GM10248 (cell line): ENCODE measurements at regions not wholly inside any gene's neighbourhood (a gene's known extent, or its start where the extent isn't known, plus 50 kb on each side); places are given as distances from the start of the nearest gene placed in this dataset.

Source experiments
- CTCF ChIA-PET: fragments of 300-600 bp; sonication (Branson Sonifier 250); formaldehyde crosslinking; extraction: SDS; loops from one replicate; lab custom pipeline; 2021; ENCODE audit warnings: antibody characterized with exemption; lab: Yijun Ruan, JAX
- POLR2A ChIA-PET: fragments of 350-650 bp; sonication (Branson Sonifier 250); formaldehyde crosslinking; extraction: SDS; loops from one replicate; lab custom pipeline; 2020; ENCODE audit warnings: antibody characterized with exemption; lab: Yijun Ruan, JAX
- DNase-seq: peaks from one replicate; pipeline ENCODE4 v3.0.0; 2012; ENCODE audit errors: extremely low spot score
- CTCF ChIP-seq: IDR thresholded peaks from 2 replicates; pipeline ENCODE4 v1.5.1; 2012; ENCODE audit warnings: mild to moderate bottlenecking, low read depth; ENCODE audit errors: extremely low read depth, missing control alignments, control extremely low read depth

DNA sequence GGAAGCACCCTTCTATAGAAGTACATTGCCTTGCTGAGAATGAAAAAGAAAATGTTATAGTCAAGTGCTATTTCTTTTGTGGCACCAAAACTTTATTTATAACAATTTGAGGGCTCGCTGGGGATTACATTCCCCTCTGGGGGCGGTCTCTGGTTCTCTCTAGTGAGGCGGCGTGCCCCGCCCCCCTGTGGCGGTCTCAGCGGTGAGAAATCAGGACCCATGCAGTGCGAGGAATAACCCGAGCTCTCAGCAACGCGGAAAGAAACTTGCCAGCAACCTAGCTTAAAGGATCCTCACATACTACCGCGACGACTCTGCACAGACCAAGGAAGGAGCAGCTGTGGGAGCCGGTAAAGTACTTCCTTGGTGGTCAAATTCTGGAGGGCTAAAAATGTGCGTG is 83.4 kb upstream of the SHISA3 start:
- POLR2A ChIA-PET: no interaction called here
- CTCF ChIA-PET: no interaction called here
- TF ChIP-seq CTCF: no peak
- no peak for DNase-seq

DNA sequence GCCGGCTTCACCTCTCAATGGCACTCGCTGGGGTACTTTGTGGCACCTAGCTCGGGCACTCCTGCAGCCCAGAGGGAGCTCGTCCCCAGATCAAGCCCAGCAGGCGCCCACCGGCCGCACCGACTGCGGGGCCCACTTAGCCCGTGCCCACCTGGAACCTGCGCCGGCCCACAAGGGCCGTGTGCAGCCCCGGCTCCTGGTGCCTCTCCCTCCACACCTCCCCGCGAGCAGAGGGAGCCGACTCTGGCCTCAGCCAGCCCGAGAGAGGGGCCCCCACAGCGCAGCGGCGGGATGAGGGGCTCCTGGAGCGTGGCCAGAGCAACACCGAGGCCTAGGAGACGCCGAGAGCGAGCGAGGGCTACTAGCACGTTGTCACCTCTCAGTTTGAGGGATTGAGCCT is 82.1 kb upstream of the SHISA3 start:
- ChIA-PET CTCF (interaction anchor here (1.3 kb wide), 1 partner anchor 34 kb away, joined by 4 read pairs; no protein-coding TSS in a partner anchor), POLR2A (no interaction called here)
- no peak for TF ChIP-seq CTCF
- no peak for DNase-seq

- DNase-seq: no peak
- ChIA-PET POLR2A (no interaction called here), CTCF (no interaction called here)
- TF ChIP-seq CTCF: no peak
Observed at GRCh38 chr4:42320822-42321388, 76.4 kb upstream of the SHISA3 start.

DNA sequence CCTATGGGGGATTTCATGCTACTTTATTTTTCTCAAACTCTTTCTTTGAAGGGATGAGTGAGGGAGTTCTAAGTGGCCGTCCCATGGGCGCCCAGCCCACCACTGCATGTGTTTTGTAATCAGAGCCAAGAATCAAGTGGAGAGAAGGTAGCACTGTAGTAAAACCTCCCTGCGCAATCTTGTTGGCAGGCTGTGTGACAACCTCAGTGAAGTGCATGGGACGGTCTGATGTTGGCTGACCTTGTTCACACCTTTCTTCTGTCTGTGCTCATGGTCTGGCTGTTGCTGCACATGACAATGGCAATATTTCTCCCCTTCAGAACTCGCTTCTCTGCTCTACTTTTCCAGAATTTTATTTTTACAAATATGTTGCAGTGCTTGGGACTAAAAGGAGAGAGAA is 71.2 kb upstream of the SHISA3 start:
- ChIA-PET CTCF (no interaction called here), POLR2A (no interaction called here)
- no peak for DNase-seq
- TF ChIP-seq CTCF: no peak

GRCh38 chr4:42326524-42326923 is 70.8 kb upstream of the SHISA3 start:
- no peak for TF ChIP-seq CTCF
- POLR2A ChIA-PET: no interaction called here
- no peak for DNase-seq
- CTCF ChIA-PET: interaction anchor here (4.0 kb wide), 1 partner anchor 14 kb away, joined by 17 read pairs; no protein-coding TSS in a partner anchor

- ChIA-PET CTCF (interaction anchor here (4.0 kb wide), 1 partner anchor 13 kb away, joined by 17 read pairs; no protein-coding TSS in a partner anchor), POLR2A (no interaction called here)
- no peak for TF ChIP-seq CTCF
- DNase-seq: no peak
Observed at GRCh38 chr4:42327323-42327722, 70.0 kb upstream of the SHISA3 start.

DNA sequence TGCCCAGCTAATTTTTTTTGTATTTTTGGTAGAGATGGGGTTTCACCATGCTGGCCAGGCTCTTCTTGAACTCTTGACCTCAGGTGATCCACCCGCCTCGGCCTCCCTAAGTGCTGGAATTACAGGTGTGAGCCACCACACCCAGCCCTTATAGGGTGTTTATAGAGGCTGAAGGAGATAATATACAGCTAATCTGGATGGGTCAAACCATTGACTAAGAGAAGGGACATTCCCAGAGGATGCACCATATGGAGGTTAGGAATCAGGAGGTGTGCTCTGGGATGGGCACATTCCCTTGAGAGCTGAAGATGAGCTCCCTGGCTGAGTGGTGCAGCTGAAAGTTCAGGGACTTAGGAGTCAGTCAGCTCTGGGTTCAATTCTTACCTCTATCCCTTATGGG is 68.3 kb upstream of the SHISA3 start:
- POLR2A ChIA-PET: no interaction called here
- DNase-seq: no peak
- CTCF ChIA-PET: interaction anchor here (1.4 to 4.0 kb wide), 3 partner anchors 12 to 46 kb away, joined by 3 to 17 read pairs (median 7); no protein-coding TSS in a partner anchor
- no peak for TF ChIP-seq CTCF
